ENCODE measurements at regions not wholly inside any gene's neighbourhood (a gene's known extent, or its start where the extent isn't known, plus 50 kb on each side); places are given as distances from the start of the nearest gene placed in this dataset.

DNA sequence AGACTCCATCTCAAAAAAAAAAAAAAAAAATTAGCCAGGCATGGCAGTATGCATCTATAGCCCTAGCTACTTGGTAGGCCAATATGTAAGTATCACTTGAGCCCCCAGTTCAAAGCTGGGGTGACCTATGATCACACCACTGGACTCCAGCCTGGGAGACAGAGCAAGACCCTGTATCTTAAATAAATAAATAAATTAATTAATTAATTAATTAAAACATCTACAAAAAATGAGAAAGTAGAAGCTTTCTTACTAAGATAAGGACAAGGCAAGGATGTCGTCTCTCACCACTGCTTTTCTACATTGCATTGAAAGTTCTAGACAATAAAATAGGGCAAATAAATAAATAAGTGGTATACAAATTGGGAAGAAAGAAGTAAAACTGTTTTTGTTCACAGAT lies 134.3 kb upstream of the CARMIL1 start:
- Mint-ChIP-seq H3K9me3 (no peaks in the 10 kb centered on the region), H3K27ac (no peak overlapping the region), H3K36me3 (no peaks in the 10 kb centered on the region), H3K4me1 (no peaks in the 10 kb centered on the region), H3K4me3 (no peak overlapping the region), H3K27me3 (ENCODE audit: insufficient read depth, low read depth) (no peaks in the 10 kb centered on the region)
- no peak overlapping the region for H3K4me3 ChIP-seq
- DNase-seq (ENCODE audit: low spot score) = no peak
- H3K79me2 ChIP-seq (ENCODE audit: low read depth) = no peaks in the 10 kb centered on the region
- no peaks in the 10 kb centered on the region for H4K20me1 ChIP-seq (ENCODE audit: low read depth)
- H3K4me1 ChIP-seq = no peaks in the 10 kb centered on the region
- H3K27ac ChIP-seq = no peak overlapping the region
- no peak overlapping the region for H3K4me2 ChIP-seq
- no peaks in the 10 kb centered on the region for H3K9me3 ChIP-seq (ENCODE audit: low read depth)
- H3F3A ChIP-seq (ENCODE audit: low read depth) = no peaks in the 10 kb centered on the region
- TF ChIP-seq, protein P1, sequence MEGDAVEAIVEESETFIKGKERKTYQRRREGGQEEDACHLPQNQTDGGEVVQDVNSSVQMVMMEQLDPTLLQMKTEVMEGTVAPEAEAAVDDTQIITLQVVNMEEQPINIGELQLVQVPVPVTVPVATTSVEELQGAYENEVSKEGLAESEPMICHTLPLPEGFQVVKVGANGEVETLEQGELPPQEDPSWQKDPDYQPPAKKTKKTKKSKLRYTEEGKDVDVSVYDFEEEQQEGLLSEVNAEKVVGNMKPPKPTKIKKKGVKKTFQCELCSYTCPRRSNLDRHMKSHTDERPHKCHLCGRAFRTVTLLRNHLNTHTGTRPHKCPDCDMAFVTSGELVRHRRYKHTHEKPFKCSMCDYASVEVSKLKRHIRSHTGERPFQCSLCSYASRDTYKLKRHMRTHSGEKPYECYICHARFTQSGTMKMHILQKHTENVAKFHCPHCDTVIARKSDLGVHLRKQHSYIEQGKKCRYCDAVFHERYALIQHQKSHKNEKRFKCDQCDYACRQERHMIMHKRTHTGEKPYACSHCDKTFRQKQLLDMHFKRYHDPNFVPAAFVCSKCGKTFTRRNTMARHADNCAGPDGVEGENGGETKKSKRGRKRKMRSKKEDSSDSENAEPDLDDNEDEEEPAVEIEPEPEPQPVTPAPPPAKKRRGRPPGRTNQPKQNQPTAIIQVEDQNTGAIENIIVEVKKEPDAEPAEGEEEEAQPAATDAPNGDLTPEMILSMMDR (IDR thresholded peaks at IDR 0.05) = no peak
- TF ChIP-seq EZH2 (IDR thresholded peaks at IDR 0.05) (no peak), EZH2phosphoT487 (IDR thresholded peaks at IDR 0.05) (no peak)
- no peaks in the 10 kb centered on the region for H3K27me3 ChIP-seq
- H2AFZ ChIP-seq (replicated peaks) = no peak overlapping the region
- no peak overlapping the region for H3K9ac ChIP-seq
- no peaks in the 10 kb centered on the region for H3K36me3 ChIP-seq

DNA sequence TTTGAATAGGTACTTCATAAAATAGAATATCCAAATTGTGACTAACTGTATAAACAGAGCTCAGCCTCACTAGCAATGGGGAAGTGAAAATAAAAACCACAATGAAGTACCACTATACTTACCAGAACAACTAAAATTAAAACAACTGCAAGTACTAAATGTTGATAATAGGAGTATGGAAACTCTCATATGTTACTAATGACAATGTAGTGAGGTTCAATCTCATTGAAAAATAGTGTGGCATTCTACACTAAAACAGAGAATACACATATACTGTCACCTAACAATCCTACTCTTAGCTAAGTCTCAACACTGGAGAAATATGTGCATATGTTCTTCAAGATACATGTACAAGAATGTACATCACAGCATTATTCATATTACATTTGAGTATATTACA lies 132.0 kb upstream of the CARMIL1 start:
- H3K4me2 ChIP-seq = no peak overlapping the region
- H3K79me2 ChIP-seq (ENCODE audit: low read depth) = no peaks in the 10 kb centered on the region
- no peak overlapping the region for H3K9ac ChIP-seq
- no peaks in the 10 kb centered on the region for H3F3A ChIP-seq (ENCODE audit: low read depth)
- H3K27me3 ChIP-seq = no peaks in the 10 kb centered on the region
- H4K20me1 ChIP-seq (ENCODE audit: low read depth) = no peaks in the 10 kb centered on the region
- no peak for DNase-seq (ENCODE audit: low spot score)
- H3K9me3 ChIP-seq (ENCODE audit: low read depth) = no peaks in the 10 kb centered on the region
- Mint-ChIP-seq H3K27ac (no peak overlapping the region), H3K4me3 (no peak overlapping the region), H3K4me1 (no peaks in the 10 kb centered on the region), H3K9me3 (no peaks in the 10 kb centered on the region), H3K27me3 (ENCODE audit: insufficient read depth, low read depth) (no peaks in the 10 kb centered on the region), H3K36me3 (no peaks in the 10 kb centered on the region)
- H3K36me3 ChIP-seq = no peaks in the 10 kb centered on the region
- H2AFZ ChIP-seq (replicated peaks) = no peak overlapping the region
- TF ChIP-seq EZH2phosphoT487 (IDR thresholded peaks at IDR 0.05) (no peak), EZH2 (IDR thresholded peaks at IDR 0.05) (no peak)
- TF ChIP-seq, protein P1 (IDR thresholded peaks at IDR 0.05) = no peak
- H3K4me1 ChIP-seq = no peaks in the 10 kb centered on the region
- H3K4me3 ChIP-seq = no peak overlapping the region
- H3K27ac ChIP-seq = no peak overlapping the region

DNA sequence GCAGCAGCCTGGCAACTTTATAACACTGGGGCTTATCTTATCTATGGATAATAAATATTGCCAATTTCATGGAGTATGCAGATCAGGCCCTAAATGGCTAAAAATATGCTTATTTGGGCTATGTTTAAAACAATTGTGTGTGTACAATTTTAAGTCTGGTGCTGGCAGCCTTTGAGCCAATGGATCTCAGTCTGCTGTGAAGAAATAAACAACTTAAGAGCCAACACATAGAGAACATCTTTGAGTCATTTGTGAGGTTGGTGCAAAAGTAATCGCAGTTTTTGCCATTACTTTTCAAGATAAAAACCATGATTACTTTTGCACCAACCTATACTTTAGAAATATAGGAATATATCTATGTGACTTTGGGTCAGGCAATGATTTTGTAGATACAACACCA lies 129.1 kb upstream of the CARMIL1 start:
- Mint-ChIP-seq H3K4me3 (no peak overlapping the region), H3K36me3 (no peaks in the 10 kb centered on the region), H3K27ac (no peak overlapping the region), H3K27me3 (ENCODE audit: insufficient read depth, low read depth) (peaks cover under 1% of the 10 kb centered on the region), H3K4me1 (no peaks in the 10 kb centered on the region), H3K9me3 (peaks cover 2% of the 10 kb centered on the region)
- H3K27me3 ChIP-seq = no peaks in the 10 kb centered on the region
- no peak overlapping the region for H3K4me3 ChIP-seq
- H3F3A ChIP-seq (ENCODE audit: low read depth) = no peaks in the 10 kb centered on the region
- no peak overlapping the region for H3K27ac ChIP-seq
- H2AFZ ChIP-seq (replicated peaks) = no peak overlapping the region
- no peak for DNase-seq (ENCODE audit: low spot score)
- no peak overlapping the region for H3K4me2 ChIP-seq
- H3K9ac ChIP-seq = no peak overlapping the region
- no peaks in the 10 kb centered on the region for H4K20me1 ChIP-seq (ENCODE audit: low read depth)
- no peaks in the 10 kb centered on the region for H3K36me3 ChIP-seq
- no peaks in the 10 kb centered on the region for H3K9me3 ChIP-seq (ENCODE audit: low read depth)
- peaks cover 7% of the 10 kb centered on the region for H3K4me1 ChIP-seq
- TF ChIP-seq EZH2phosphoT487 (IDR thresholded peaks at IDR 0.05) (no peak), EZH2 (IDR thresholded peaks at IDR 0.05) (no peak)
- TF ChIP-seq, protein P1 (IDR thresholded peaks at IDR 0.05) = no peak
- H3K79me2 ChIP-seq (ENCODE audit: low read depth) = no peaks in the 10 kb centered on the region

DNA sequence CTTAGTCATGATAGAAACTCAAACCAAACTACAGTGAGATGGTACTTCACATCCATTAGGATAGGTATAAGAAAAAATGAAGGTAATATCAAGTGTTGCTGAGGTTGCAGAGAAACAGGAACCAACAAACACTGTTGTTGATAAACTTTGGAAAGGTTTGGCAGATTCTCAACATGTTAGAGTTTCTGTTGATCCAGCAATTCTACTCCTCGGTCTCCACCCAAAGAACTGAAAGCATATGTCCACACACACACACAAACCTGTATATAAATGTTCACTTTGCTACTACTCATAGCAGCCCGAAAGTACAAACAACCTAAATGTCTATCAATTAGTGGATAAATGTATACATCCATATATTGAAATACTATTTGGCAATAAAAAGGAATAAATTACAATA lies 128.3 kb upstream of the CARMIL1 start:
- Histone ChIP-seq H3K27me3 (no peaks in the 10 kb centered on the region), H3K9ac (no peak overlapping the region), H2AFZ (replicated peaks) (no peak overlapping the region), H3K27ac (no peak overlapping the region), H3K36me3 (no peaks in the 10 kb centered on the region), H3K79me2 (ENCODE audit: low read depth) (no peaks in the 10 kb centered on the region), H3K4me1 (peaks cover 7% of the 10 kb centered on the region), H3K9me3 (ENCODE audit: low read depth) (no peaks in the 10 kb centered on the region), H3F3A (ENCODE audit: low read depth) (no peaks in the 10 kb centered on the region), H3K4me2 (no peak overlapping the region), H4K20me1 (ENCODE audit: low read depth) (no peaks in the 10 kb centered on the region), H3K4me3 (no peak overlapping the region)
- TF ChIP-seq, protein P1 (IDR thresholded peaks at IDR 0.05) = no peak
- TF ChIP-seq EZH2 (IDR thresholded peaks at IDR 0.05) (no peak), EZH2phosphoT487 (IDR thresholded peaks at IDR 0.05) (no peak)
- DNase-seq (ENCODE audit: low spot score) = no peak
- no peaks in the 10 kb centered on the region for H3K4me1 Mint-ChIP-seq
- no peak overlapping the region for H3K27ac Mint-ChIP-seq
- no peak overlapping the region for H3K4me3 Mint-ChIP-seq
- H3K27me3 Mint-ChIP-seq (ENCODE audit: insufficient read depth, low read depth) = peaks cover 3% of the 10 kb centered on the region
- H3K36me3 Mint-ChIP-seq = no peaks in the 10 kb centered on the region
- peaks cover 2% of the 10 kb centered on the region for H3K9me3 Mint-ChIP-seq

Measured in neural progenitor cell (in vitro differentiated cells).